Caco-2 (cell line): ENCODE measurements at regions not wholly inside any gene's neighbourhood (a gene's known extent, or its start where the extent isn't known, plus 50 kb on each side); places are given as distances from the start of the nearest gene placed in this dataset.

Experiments
- BruUV-seq: library from RNA; stranded (reverse); fragments of 400-500 nt; replicated peaks from 2 replicates; lab custom pipeline; 2021; lab: Mats Ljungman, UMichigan
- CTCF ChIA-PET: fragments of 300-600 bp; sonication (Branson Sonifier 250); formaldehyde crosslinking; loops from one replicate; lab custom pipeline; 2022; ENCODE audit warnings: antibody characterized with exemption; lab: Charles Lee
- POLR2A ChIA-PET: fragments of 300-600 bp; sonication (Branson Sonifier 250); formaldehyde crosslinking; loops from one replicate; lab custom pipeline; 2022; ENCODE audit warnings: antibody characterized with exemption; lab: Charles Lee
- DNase-seq, 2 experiments: peaks; one replicate each; pipeline versions ENCODE4 v3.0.0 to v3.0.0-alpha.2; 2020 to 2022
- H3K27me3 ChIP-seq: replicated peaks from 2 replicates; pipeline ENCODE4 v1.6.0; 2011; ENCODE audit warnings: low read length; ENCODE audit not compliant: control insufficient read depth, insufficient read depth
- H3K36me3 ChIP-seq: 2 replicates; pipeline ENCODE4 v1.5.1; 2011; ENCODE audit warnings: low read length; ENCODE audit not compliant: control insufficient read depth, insufficient read depth
- H3K4me1 ChIP-seq: fragments of 250-450 bp; sonication (Bioruptor Pico); 2 replicates; pipeline ENCODE4 v1.5.1; 2020; ENCODE audit warnings: mild to moderate bottlenecking
- H3K4me3 ChIP-seq: 2 replicates; pipeline ENCODE4 v1.5.1; 2011; ENCODE audit warnings: low read depth, mild to moderate bottlenecking, control low read depth, low read length
- H3K9me3 ChIP-seq: fragments of 250-450 bp; sonication (Bioruptor Pico); 2 replicates; pipeline ENCODE4 v1.5.1; 2020; ENCODE audit warnings: mild to moderate bottlenecking, moderate library complexity
- H3K27ac Mint-ChIP-seq: one replicate; pipeline ENCODE4 v1.8.0; 2022; ENCODE audit warnings: mixed read lengths; ENCODE audit not compliant: unreplicated experiment
- H3K27me3 Mint-ChIP-seq: one replicate; pipeline ENCODE4 v1.8.0; 2022; ENCODE audit warnings: mixed read lengths; ENCODE audit not compliant: insufficient read depth, unreplicated experiment
- H3K36me3 Mint-ChIP-seq: one replicate; pipeline ENCODE4 v1.8.0; 2022; ENCODE audit warnings: mild to moderate bottlenecking, mixed read lengths; ENCODE audit not compliant: insufficient read depth, unreplicated experiment
- H3K4me1 Mint-ChIP-seq: one replicate; pipeline ENCODE4 v1.8.0; 2022; ENCODE audit warnings: low read depth, mixed read lengths; ENCODE audit not compliant: unreplicated experiment
- H3K4me3 Mint-ChIP-seq: one replicate; pipeline ENCODE4 v1.8.0; 2022; ENCODE audit warnings: mild to moderate bottlenecking, moderate library complexity, mixed read lengths; ENCODE audit not compliant: unreplicated experiment
- H3K9me3 Mint-ChIP-seq: one replicate; pipeline ENCODE4 v1.8.0; 2022; ENCODE audit warnings: mixed read lengths; ENCODE audit not compliant: unreplicated experiment
- CTCF ChIP-seq, 2 experiments: fragments of 200-600 bp in 1 of 2; IDR thresholded peaks; 1 replicate in 1 of 2; 2 replicates in 1 of 2; pipeline versions ENCODE4 v1.5.1 to v1.8.0; 2011 to 2022; ENCODE audit warnings: antibody characterized with exemption in 1 of 2, control low read depth in 1 of 2, inconsistent platforms in 1 of 2, low read depth in 1 of 2, low read length in 1 of 2, mild to moderate bottlenecking in 1 of 2, moderate library complexity in 1 of 2; ENCODE audit not compliant: insufficient read depth in 1 of 2, severe bottlenecking in 1 of 2, unreplicated experiment in 1 of 2
- intact Hi-C: fragments of 100-400 bp; cut with micrococcal nuclease; formaldehyde crosslinking; loops from one replicate; pipeline ENCODE4 v1.10.0; 2022; ENCODE audit not compliant: unreplicated experiment

GRCh38 chr3:195007766-195008165 is 263.2 kb downstream of the XXYLT1 start:
- Histone ChIP-seq H3K27me3 (no peaks in the 10 kb centered on the region), H3K4me3 (no peak overlapping the region), H3K36me3 (no peaks in the 10 kb centered on the region), H3K9me3 (no peaks in the 10 kb centered on the region), H3K4me1 (no peaks in the 10 kb centered on the region; the same call in 1 of the 2 replicates)
- ChIA-PET CTCF (interaction anchor here (0.9 kb wide), 1 partner anchor 23 kb away, joined by 3 read pairs; no protein-coding TSS in a partner anchor), POLR2A (no interaction called here)
- BruUV-seq: no TSS peak
- Mint-ChIP-seq H3K4me1 (no peaks in the 10 kb centered on the region), H3K27me3 (no peaks in the 10 kb centered on the region), H3K36me3 (no peaks in the 10 kb centered on the region), H3K4me3 (no peak overlapping the region), H3K9me3 (no peaks in the 10 kb centered on the region), H3K27ac (no peak overlapping the region)
- TF ChIP-seq CTCF (IDR thresholded peaks at IDR 0.05; ENCODE audit: insufficient read depth in 1 of 2, low read depth in 1 of 2, low read length in 1 of 2, severe bottlenecking in 1 of 2, unreplicated experiment in 1 of 2): no peak
- intact Hi-C loops: no loop called here
- DNase-seq: peak in 1 of 2 experiments; percentile 36

GRCh38 chr3:195008816-195009215 is 262.1 kb downstream of the XXYLT1 start:
- Histone ChIP-seq H3K27me3 (no peaks in the 10 kb centered on the region), H3K9me3 (no peaks in the 10 kb centered on the region), H3K36me3 (no peaks in the 10 kb centered on the region), H3K4me1 (no peaks in the 10 kb centered on the region; the same call in 1 of the 2 replicates), H3K4me3 (no peak overlapping the region)
- CTCF ChIA-PET: no interaction called here
- Mint-ChIP-seq H3K27ac (no peak overlapping the region), H3K4me3 (no peak overlapping the region), H3K4me1 (no peaks in the 10 kb centered on the region), H3K36me3 (no peaks in the 10 kb centered on the region), H3K27me3 (no peaks in the 10 kb centered on the region), H3K9me3 (no peaks in the 10 kb centered on the region)
- intact Hi-C loops: no loop called here
- BruUV-seq: no TSS peak
- POLR2A ChIA-PET: no interaction called here
- no peak for TF ChIP-seq CTCF (IDR thresholded peaks at IDR 0.05; ENCODE audit: insufficient read depth in 1 of 2, low read depth in 1 of 2, low read length in 1 of 2, severe bottlenecking in 1 of 2, unreplicated experiment in 1 of 2)
- no peak for DNase-seq

GRCh38 chr3:195009616-195010015 is 261.3 kb downstream of the XXYLT1 start:
- H3K9me3 ChIP-seq: no peaks in the 10 kb centered on the region
- POLR2A ChIA-PET: no interaction called here
- no peaks in the 10 kb centered on the region for H3K27me3 Mint-ChIP-seq
- H3K27me3 ChIP-seq: no peaks in the 10 kb centered on the region
- no peaks in the 10 kb centered on the region for H3K9me3 Mint-ChIP-seq
- no peak for TF ChIP-seq CTCF (IDR thresholded peaks at IDR 0.05; ENCODE audit: insufficient read depth in 1 of 2, low read depth in 1 of 2, low read length in 1 of 2, severe bottlenecking in 1 of 2, unreplicated experiment in 1 of 2)
- intact Hi-C loops: no loop called here
- H3K4me1 Mint-ChIP-seq: peaks cover 1% of the 10 kb centered on the region
- BruUV-seq: no TSS peak
- no peaks in the 10 kb centered on the region for H3K36me3 ChIP-seq
- H3K4me3 ChIP-seq: no peak overlapping the region
- H3K27ac Mint-ChIP-seq: no peak overlapping the region
- no peak overlapping the region for H3K4me3 Mint-ChIP-seq
- no peaks in the 10 kb centered on the region; the same call in 1 of the 2 replicates for H3K4me1 ChIP-seq
- CTCF ChIA-PET: no interaction called here
- no peak for DNase-seq
- no peaks in the 10 kb centered on the region for H3K36me3 Mint-ChIP-seq
